Cerebellar nuclear complex (tissue), 1 donor: ENCODE measurements at regions not wholly inside any gene's neighbourhood (a gene's known extent, or its start where the extent isn't known, plus 50 kb on each side); places are given as distances from the start of the nearest gene placed in this dataset.
"Not testable (repeated sequence)": the region's sequence is repeated elsewhere in the genome, so short reads cannot be mapped to it uniquely, and the experiment has no call there.

Source experiments
- DNase-seq, 2 experiments: peaks; one replicate each; lab custom pipeline; 2025; lab: John Stamatoyannopoulos, UW

GRCh38 chr14:53286301-53286700 lies 133.2 kb upstream of the DDHD1 start:
- DNase-seq = no peak

GRCh38 chr14:53285821-53286220 lies 132.7 kb upstream of the DDHD1 start:
- DNase-seq = no peak

- DNase-seq = no peak
These were observed 131.9 kb upstream of the DDHD1 start for GRCh38 chr14:53285064-53285463.

- no peak for DNase-seq
These were observed 125.7 kb upstream of the DDHD1 start for GRCh38 chr14:53278602-53279506.

GRCh38 chr14:53273671-53274072 lies 120.5 kb upstream of the DDHD1 start:
- no peak for DNase-seq

GRCh38 chr14:53265025-53265424 lies 111.9 kb upstream of the DDHD1 start:
- DNase-seq = no peak

- no peak for DNase-seq
These were observed 107.8 kb upstream of the DDHD1 start for GRCh38 chr14:53260928-53261327.

- DNase-seq = no peak
These were observed 107.2 kb upstream of the DDHD1 start for GRCh38 chr14:53260286-53260685.

- DNase-seq = no peak
These were observed 99.0 kb upstream of the DDHD1 start for GRCh38 chr14:53252141-53252540.

- DNase-seq = no peak
These were observed 95.9 kb upstream of the DDHD1 start for GRCh38 chr14:53249059-53249458.

- no peak for DNase-seq
These were observed 94.7 kb upstream of the DDHD1 start for GRCh38 chr14:53247596-53248370.

- not testable (repeated sequence) for DNase-seq
These were observed 89.8 kb upstream of the DDHD1 start for GRCh38 chr14:53242898-53243297.

GRCh38 chr14:53237488-53237887 lies 84.4 kb upstream of the DDHD1 start:
- DNase-seq = no peak

- DNase-seq = no peak
These were observed 83.6 kb upstream of the DDHD1 start for GRCh38 chr14:53236708-53237107.

GRCh38 chr14:53231171-53231570 lies 78.0 kb upstream of the DDHD1 start:
- DNase-seq = no peak

GRCh38 chr14:53228966-53229365 lies 75.8 kb upstream of the DDHD1 start:
- no peak for DNase-seq

- DNase-seq = no peak
These were observed 74.1 kb upstream of the DDHD1 start for GRCh38 chr14:53227154-53227718.

- DNase-seq = no peak
These were observed 73.4 kb upstream of the DDHD1 start for GRCh38 chr14:53226553-53226952.

GRCh38 chr14:53220914-53221313 lies 67.8 kb upstream of the DDHD1 start:
- no peak for DNase-seq

GRCh38 chr14:53218161-53218560 lies 65.0 kb upstream of the DDHD1 start:
- no peak for DNase-seq

- DNase-seq = no peak
These were observed 64.3 kb upstream of the DDHD1 start for GRCh38 chr14:53217316-53217994.

GRCh38 chr14:53216955-53217315 lies 63.8 kb upstream of the DDHD1 start:
- not testable (repeated sequence) for DNase-seq
